ENCODE measurements at regions not wholly inside any gene's neighbourhood (a gene's known extent, or its start where the extent isn't known, plus 50 kb on each side); places are given as distances from the start of the nearest gene placed in this dataset.
"Not testable (repeated sequence)": the region's sequence is repeated elsewhere in the genome, so short reads cannot be mapped to it uniquely, and the experiment has no call there.

DNA sequence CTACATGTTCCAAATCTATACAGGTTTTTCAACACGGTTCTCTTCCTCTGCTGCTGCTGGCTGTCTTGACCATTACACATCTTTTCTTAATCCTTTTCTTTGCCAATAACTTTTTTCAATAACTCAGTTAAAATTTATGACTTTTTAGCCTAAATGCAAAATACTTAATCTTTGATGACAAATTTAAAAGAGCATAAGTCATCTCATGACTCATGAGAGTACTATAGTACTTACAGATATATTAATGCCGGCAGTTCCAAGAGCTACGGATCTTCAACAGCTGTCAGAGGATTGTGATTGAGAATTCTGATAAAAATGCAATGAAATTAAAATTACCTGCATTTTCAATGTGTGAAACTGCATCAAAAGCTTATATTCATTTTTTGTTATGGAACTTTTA, 105.5 kb downstream of the KPNA2 start:
- DNase-seq (ENCODE audit: low read depth): no peak

DNA sequence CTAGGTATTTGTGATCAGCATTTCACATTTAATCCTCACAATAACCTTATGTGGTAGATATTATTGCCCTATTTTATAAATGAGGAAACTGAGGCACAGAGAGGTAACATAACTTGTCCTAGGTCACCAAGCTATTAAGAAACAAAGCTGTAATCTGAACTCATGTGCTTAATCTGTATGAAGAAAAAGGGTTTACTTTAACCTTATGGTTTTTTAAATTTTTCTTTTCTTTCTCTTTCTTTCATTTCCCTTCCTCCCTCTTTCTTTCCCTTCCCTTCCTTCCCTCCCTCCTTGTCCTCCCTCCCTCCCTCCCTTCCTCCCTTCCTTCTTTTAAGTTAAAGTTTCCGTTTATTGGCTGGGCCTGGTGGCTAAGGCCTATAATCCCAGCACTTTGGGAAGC, 105.2 kb upstream of the AMZ2 start:
- DNase-seq (ENCODE audit: low read depth): no peak

DNA sequence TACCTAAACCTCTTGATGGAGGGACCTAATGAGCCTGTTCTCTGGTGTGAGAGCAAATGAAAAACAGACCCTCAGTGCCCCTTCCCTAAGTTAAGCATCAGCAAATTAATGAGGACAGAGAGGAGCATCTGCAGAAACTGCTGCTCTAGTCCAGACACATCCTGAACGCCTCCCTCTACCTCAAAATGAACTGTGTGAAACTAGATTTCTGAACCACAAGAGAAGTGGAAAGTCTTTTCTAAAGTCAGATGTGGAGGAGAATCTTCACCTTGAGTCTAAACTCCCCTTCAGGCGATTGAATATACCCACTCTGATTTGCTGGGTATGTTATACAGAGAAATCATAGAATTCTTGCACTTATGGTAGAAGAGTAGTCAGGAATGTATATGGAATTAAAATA, 104.4 kb upstream of the AMZ2 start:
- DNase-seq (ENCODE audit: low read depth): no peak

DNA sequence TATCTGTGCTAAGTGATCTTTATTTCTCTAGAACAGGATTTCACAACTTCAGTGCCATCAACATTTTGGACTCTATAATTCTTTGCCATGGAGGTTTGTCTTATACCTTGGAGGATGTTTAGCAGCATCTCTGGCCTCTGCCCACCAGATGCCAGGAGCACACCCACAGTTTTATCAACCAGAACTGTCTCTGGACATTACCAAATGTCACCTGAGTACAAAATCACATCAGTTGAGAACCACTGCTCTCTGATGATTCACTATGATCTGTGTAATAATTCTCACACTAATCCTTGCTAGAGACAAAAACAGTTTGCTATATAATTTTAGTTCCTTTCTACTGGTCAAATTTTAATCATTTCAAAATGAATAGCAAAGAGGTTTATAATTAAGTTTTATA, 102.8 kb upstream of the AMZ2 start:
- DNase-seq (ENCODE audit: low read depth): no peak

DNA sequence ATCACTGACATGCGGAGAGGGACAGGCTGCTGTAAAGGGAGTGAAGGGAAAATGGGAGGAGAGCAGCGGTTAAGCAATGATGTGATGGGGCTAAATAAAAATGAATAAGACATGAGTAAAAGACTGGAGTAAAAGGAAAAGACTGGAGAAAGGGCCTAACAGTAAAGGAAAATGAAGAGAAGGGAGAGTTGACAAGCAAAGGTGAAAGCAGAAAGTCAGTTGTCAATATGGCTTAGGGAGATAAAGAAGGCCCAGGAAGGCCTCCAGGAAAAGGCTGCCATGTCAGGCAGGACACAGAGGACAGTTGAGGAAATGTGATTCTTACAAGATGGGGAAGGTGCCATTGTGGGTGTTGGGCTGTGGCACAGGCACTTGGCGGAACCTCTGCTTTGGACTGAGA, 98.9 kb upstream of the AMZ2 start:
- no peak for DNase-seq (ENCODE audit: low read depth)

DNA sequence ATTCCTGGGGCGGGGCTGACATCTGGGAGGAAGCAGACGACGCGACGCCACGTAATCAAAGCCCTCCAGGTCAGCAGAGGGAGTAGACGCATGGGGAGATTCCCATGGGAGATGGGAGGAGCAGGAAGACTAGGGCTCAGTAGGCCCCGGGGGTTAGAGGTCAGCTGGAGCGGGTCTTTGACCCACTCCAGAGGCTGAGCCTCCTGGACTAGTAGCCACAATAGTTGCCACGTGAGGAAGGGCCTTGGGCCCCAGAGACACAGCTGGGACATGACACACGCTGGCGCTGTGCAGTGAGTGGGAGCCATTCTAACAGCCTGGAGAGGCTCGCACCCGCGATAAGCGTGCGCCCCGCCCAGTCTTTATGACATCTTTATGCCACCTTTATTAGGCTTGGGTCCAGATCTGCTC, 95.7 kb upstream of the AMZ2 start:
- DNase-seq (ENCODE audit: low read depth): no peak

DNA sequence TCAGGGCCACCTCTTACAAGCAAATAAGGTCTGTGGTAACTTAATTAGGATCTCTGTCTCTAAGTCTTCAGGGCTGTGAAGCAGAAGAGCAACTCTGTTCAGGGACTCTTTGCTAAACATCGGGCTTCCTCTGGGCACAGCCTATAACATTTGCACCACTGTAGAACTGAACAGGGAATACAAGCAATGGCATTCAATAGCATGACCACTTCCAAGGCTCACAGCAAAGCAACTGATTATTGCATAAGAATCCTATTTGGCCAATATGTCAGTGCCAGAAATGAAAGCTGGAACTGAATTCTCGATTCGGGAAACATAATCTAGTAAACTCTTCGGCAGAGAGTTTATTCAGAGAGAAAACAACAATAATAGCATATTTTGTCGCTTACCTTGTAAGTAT, 92.2 kb upstream of the AMZ2 start:
- DNase-seq (ENCODE audit: low read depth): no peak

DNA sequence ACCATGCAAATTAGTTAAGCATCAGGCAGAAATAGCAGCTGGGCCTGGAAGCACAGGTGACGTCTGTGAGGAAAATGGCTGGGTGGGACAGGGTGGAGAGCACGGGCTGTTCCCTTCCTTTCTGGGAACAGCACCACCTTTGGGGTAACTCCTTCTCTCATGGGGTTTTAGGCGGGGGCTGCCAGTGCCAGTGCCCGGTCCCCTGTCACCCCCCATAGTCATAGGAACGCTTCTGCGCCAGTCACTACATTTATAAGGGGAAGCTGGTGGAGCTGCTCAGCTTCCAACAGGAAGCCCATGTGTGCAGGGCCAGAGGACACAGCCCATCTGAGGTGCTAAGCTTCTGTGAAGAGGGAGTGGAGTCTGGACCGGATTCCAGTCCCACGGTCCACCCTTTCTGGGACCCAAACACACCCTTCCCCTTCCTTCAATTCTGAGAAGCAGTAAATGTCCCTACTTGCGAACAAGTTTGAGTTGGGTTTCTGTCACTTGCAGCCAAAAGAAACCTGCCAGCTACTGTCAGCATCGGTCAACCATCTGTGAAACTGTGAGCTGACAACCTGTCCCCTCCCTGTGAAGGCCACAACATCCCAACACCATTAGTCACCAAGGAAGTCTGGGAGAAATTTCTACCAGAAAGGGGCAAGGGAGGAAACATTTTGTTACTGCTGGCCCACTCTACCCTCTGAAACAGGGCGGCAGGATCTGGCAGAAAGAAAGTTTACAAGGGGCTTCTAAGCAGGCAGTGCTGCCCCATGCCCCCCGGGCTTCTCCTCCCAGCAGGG, 86.0 kb upstream of the AMZ2 start:
- DNase-seq (ENCODE audit: low read depth): no peak

DNA sequence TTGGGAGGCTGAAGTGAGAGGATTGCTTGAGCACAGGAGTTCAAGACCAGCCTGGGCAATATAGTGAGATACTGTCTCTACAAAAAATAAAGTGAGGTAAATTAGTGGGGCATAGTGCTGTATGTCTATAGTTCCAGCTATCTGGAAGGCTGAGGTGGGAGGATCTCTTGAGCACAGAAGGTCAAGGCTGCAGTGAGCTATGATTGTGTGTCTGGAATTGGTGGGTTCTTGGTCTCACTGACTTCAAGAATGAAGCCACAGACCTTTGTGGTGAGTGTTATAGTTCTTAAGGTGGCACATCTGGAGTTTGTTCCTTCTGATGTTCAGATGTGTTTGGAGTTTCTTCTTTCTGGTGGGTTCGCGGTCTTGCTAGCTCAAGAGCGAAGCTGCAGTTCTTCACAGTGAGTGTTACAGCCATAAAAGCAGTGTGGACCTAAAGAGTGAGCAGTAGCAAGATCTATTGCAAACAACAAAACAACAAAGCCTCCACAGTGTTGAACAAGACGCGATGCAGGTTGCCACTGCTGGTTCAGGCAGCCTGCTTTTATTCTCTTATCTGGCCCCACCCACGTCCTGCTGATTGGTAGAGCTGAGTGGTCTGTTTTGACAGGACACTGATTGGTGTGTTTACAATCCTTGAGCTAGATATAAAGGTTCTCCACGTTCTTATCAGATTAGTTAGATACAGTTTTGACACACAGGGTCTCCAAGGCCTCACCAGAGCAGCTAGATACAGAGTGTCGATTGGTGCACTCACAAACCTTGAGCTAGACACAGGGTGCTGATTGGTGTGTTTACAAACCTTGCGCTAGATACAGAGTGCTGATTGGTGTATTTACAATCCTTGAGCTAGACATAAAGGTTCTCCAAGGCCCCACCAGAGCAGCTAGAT, 79.3 kb upstream of the AMZ2 start:
- DNase-seq (ENCODE audit: low read depth): not testable (repeated sequence)

DNA sequence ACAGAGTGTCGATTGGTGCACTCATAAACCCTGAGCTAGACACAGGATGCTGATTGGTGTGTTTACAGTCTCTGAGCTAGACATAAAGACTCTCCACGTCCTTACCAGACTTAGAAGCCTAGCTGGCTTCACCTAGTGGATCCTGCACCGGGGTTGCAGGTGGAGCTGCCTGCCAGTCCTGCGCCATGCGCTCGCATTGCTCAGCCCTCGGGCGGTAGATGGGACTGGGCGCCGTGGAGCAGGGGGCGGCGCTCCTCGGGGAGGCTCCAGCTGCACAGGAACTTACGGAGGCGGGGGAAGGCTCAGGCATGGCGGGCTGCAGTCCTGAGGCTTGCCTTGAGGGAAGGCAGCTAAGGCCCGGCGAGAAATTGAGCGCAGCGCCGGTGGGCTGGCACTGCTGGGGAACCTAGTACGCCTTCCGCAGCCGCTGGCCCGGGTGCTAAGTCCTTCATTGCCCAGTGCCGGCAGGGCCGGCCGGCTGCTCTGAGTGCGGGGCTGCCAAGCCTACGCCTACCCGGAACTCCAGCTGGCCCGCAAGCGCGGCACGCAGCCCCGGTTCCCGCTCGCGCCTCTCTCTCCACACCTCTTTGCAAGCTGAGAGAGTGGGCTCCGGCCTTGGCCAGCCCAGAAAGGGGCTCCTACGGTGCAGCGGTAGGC, 78.5 kb upstream of the AMZ2 start:
- not testable (repeated sequence) for DNase-seq (ENCODE audit: low read depth)

DNA sequence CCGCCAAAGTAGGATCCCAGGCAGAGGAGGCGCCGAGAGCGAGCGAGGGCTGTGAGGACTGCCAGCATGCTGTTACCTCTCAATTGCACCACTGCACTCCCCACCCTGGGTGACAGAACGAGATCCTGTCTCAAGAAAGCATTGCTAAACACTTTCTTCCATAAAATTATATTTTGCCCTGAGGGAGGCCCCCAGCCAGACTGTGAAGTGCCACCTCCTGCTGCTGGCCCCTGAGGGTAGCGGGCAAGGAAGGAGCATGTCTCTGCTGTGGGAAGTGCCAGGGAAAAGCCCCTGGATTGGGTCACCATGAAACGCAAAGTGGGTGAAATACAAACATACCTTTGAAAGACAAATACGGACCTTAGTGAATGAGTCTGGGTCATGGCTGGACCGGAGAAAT, 78.0 kb upstream of the AMZ2 start:
- DNase-seq (ENCODE audit: low read depth): no peak

DNA sequence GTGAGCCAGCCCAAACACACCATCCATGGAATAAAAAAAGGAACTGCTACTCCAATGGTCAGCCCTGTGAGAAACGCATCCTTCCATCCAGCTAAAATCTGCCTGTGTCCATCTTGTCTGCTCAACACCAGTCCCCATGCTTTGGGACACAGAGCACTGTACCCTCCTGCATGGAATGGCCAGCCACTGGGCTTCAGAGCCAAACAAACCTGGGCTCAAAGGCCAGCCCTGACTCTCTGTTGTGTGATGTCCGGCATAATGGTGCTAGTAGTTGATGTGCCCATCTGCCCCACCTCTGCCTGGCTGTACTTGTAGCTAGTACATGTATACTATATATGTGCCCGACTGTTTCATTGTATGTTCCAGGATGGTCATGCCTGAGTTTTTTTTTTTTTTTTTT, 77.6 kb upstream of the AMZ2 start:
- no peak for DNase-seq (ENCODE audit: low read depth)

DNA sequence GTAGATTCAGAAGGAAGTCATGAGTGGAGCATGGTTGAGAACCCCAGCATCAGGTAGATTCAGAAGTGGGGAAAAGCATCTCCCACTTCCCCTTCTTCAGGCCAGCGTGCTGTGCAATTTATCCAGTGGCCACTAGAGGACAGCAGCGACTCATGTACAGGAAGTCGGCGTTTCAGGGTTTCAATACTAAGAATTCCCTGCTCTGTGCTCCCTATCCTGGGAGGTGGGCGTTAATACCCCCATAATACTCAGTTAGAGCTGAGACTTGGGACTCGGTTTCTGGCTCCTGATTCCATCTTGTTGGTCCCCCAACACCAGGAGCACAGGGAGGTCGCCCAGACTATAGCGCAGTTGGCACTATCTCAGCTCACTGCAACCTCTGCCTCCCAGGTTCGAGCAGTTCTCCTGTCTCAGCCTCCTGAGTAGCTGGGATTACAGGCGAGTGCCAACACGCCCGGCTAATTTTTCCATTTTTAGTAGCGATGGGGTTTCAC, 75.3 kb upstream of the AMZ2 start:
- peak; percentile 26 for DNase-seq (ENCODE audit: low read depth)

DNA sequence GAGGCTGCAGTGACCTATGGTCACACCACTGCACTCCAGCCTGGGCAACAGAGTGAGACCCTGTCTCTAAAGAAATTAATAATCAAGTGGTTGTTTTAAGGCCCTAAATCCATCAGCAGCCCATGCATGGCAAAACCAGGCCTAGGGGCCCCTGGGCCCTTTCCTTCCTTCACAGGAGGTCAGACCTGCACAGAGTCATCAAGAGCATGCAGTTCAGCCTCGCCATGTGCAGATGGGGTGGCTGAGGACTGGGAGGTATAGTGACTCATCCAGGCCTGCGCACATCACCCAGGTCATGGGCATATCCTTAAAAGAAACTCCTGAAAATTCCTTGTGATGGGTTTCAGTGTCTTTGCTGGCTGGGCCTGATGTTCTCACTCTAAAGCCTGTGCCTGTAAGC, 72.4 kb upstream of the AMZ2 start:
- DNase-seq (ENCODE audit: low read depth): no peak

DNA sequence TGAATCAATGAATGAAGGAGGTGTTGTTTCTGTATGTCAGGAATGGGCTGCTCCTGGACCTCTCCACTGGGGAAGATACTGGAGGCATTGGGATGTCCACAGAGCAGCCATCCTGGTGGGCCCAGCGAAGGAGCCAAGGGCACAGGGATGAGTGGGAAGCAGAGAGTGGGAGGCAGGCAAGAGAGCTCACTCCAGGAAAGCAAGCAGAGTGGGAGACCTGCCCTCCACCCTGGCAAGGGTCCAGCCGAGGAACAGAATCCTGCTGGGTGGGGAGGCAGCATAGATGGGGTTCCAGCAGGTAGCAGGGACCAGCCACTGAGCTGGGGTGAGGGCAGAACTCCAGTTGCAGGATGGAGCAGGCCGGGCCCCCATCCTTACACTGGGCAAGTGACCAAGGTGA, 71.9 kb upstream of the AMZ2 start:
- DNase-seq (ENCODE audit: low read depth): no peak

DNA sequence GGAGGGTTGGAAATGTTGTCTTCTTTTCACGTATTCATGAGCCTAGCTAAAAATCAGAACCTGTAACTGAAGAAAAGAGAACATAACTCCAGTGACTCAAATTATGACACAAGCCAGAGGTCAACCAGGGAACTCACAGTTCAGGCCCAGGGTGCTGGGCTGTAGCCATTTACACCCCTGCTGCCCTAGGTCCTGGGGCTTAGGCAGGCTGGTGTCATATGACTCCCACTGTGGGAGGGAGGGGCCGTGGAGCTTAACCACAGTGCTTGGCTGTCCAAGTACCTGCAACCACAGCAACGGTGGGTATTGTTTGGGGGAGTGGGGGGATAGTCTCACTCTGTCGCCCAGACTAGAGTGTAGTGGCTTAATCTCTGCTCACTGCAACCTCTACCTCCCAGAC, 71.1 kb upstream of the AMZ2 start:
- DNase-seq (ENCODE audit: low read depth): no peak

DNA sequence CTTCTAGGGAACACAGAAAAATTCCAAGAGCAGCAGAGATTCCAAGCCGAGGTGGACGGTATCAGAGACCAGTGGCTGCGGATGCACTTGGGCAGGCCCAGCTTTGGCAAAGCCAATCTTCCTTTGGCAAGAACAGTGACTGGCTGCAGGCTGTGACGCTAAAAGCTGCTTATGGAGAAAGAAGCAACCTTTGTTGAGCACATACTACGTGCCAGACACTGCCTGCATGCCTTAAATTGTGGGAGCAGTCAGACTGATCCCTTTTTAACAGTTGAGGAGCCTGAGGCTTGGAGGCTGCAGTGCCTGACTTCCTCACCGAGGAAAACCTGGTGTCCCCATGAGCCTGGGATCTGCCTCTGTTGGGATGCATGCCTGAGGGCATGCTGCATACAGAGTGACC, 69.0 kb upstream of the AMZ2 start:
- DNase-seq (ENCODE audit: low read depth): no peak

DNA sequence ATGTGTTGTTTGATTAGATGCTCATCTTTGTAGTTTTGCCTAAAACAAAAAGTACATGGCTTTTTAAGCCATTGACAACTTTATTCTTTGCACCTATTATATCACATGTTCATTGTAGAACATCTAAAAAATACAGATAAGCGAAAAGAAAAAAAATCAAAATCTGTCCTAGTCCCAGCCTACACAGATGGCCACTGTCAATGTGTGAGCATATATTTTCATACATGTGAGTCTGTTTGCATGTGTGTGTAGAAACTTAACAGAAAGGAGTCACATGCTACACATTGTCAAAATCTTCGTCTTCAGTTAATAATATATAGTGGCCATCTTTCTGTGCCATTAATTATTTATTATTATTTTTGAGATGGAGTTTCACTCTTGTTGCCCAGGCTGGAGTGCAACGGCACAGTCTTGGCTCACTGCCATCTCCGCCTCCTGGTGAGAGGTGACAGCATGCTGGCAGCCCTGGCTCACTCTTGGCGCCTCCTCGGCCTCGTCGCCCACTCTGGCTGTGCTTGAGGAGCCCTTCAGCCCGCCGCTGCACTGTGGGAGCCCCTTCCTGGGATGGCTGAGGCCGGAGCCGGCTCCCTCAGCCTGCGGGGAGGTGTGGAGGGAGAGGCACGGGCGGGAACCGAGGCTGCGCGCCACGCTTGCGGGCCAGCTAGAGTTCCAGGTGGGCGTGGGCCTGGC, 68.5 kb upstream of the AMZ2 start:
- DNase-seq (ENCODE audit: low read depth): no peak

DNA sequence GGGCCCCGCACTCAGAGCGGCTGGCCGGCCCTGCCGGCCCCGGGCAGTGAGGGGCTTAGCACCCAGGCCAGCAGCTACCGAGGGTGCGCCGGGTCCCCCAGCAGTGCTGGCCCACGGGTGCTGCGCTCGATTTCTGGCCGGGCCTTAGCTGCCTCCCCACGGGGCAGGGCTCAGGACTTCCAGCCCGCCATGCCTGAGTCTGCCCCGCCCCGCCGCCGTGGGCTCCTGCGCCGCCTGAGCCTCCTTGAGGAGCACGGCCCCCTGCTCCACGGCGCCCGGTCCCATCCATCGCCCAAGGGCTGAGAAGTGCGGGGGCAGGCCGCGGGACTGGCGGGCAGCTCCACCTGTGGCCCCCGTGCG, 67.9 kb upstream of the AMZ2 start:
- no peak for DNase-seq (ENCODE audit: low read depth)

DNA sequence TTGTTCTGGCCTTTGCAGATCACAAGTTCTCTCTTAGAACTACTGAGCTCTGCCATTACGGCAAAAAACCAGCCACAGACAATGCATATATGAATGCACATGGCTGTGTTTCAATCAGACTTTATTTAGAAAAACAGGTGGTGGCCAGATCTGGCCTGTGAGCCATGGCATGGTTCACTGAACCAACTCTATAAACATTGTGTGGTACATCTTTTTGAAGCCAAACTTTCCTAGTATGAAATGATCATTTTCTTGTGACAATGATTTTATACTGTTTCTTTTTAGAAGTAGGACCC, 65.9 kb upstream of the AMZ2 start:
- DNase-seq (ENCODE audit: low read depth): no peak

DNA sequence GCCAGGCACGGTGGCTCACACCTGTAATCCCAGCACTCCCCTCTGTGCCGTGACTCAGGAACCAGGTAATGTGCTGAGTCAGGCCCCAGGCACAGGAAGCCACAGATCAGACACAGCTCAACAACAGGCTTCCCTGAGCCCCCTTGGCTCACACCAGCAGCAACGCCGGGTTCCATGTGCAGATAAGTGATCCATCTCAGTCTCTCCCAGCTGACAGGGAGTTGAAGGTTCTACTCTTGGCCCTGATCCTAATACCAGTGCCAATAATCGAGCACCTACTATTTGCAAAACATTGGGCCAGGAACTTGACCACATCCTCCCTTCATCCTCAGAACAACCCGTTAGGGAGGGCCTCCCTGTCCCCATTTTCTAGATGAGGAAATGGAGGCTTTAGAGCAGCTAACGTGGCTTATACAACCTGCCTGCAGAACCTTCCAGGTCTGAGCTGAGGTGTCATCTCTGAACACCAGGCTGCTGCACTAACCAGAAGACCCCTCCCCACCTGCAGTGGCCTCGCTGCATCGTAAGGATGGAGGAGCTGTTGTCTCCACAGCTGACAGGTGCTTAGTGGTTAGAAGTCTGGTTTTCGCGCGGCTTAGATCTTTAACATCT, 64.8 kb upstream of the AMZ2 start:
- no peak for DNase-seq (ENCODE audit: low read depth)

DNA sequence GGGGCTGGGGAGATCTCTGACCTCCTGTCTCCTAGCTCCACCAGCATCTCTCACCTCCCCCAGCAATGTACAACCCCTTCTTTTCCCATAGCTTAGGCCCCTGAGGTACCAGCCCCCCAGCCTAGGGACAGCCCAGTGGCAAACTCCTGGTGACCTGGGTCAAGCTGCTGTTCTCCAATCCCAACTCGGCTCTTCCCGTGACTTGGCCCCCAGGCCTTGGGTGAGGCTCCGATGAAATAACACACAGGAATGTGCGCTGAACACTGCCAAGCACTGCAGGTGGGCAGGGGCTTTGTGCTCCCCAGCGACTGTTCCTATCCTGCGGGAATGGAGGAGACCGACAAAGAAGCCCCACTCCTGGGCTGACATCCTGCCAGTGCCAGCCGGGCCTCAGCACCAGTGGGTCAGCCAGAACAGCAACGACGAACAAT, 63.7 kb upstream of the AMZ2 start:
- no peak for DNase-seq (ENCODE audit: low read depth)

Measured in HS-5 (cell line).